Fibroblast of lung (primary cell): ENCODE measurements at regions not wholly inside any gene's neighbourhood (a gene's known extent, or its start where the extent isn't known, plus 50 kb on each side); places are given as distances from the start of the nearest gene placed in this dataset.

Source experiments
- CTCF ChIP-seq, 2 donors: IDR thresholded peaks in 1 of 2; conservative IDR thresholded peaks in 1 of 2; 1 replicate in 1 of 2; 2 replicates in 1 of 2; pipeline ENCODE4 v1.5.1; 2011 to 2012; ENCODE audit warnings: low read length in 2 of 2, control low read depth in 1 of 2, inconsistent platforms in 1 of 2, low read depth in 1 of 2, mild to moderate bottlenecking in 1 of 2
- EZH2 ChIP-seq: IDR thresholded peaks from 2 replicates; pipeline ENCODE4 v1.5.1; 2012; ENCODE audit warnings: low read length, control low read depth, mild to moderate bottlenecking; ENCODE audit errors: missing control alignments

DNA sequence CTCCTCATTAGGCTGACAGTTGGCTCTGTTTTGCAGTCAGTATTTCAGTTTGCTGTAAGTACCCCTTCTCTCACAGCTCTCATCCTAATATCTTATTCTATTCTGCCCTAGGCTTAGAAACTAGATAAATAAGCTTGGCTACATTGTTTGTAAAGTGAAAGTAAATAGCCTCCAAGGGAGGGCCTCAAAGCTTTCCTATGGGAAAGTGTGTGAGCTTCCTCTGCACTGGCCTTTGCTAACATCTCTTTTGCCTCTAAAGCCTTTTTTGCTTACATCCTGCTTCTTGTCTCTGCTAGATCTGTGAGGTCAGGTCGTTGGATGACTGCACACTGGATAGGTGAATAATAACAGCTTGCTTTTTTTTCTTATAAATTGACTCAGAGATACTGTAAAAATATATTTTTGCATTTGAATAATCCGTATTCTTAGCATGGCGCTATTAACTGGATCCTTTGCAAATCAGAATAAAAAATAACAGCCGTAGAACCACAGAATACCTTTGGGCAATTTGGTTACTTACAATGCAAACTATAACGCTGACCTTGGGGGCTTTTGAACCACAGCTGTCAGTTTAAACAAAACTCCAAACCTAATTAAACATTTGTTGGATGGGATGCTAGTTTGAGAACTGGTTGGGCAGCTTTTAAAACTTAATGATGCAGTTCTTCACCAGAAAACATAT is 55.1 kb downstream of the TTC6 start:
- no peak for TF ChIP-seq CTCF (conservative IDR thresholded peaks at IDR 0.05 in 1 of 2, IDR thresholded peaks at IDR 0.05 in 1 of 2; ENCODE audit: low read depth in 1 of 2, low read length in 2 of 2)
- TF ChIP-seq EZH2 = no peak
